ENCODE measurements at regions not wholly inside any gene's neighbourhood (a gene's known extent, or its start where the extent isn't known, plus 50 kb on each side); places are given as distances from the start of the nearest gene placed in this dataset.

- no peak for ATAC-seq
- no peak overlapping the region for H3K4me3 Mint-ChIP-seq
- H3K27ac Mint-ChIP-seq: no peak overlapping the region
- H3K27me3 Mint-ChIP-seq: no peaks in the 10 kb centered on the region
- H3K36me3 Mint-ChIP-seq: no peaks in the 10 kb centered on the region
- H3K9me3 Mint-ChIP-seq: peaks cover 5% of the 10 kb centered on the region
- no peaks in the 10 kb centered on the region for H3K4me1 Mint-ChIP-seq
Measured at GRCh38 chr2:12661489-12661888, 55.2 kb upstream of the TRIB2 start.

- ATAC-seq: no peak
- H3K27me3 Mint-ChIP-seq: no peaks in the 10 kb centered on the region
- no peak overlapping the region for H3K4me3 Mint-ChIP-seq
- H3K36me3 Mint-ChIP-seq: no peaks in the 10 kb centered on the region
- H3K4me1 Mint-ChIP-seq: no peaks in the 10 kb centered on the region
- no peak overlapping the region for H3K27ac Mint-ChIP-seq
- H3K9me3 Mint-ChIP-seq: peaks cover 5% of the 10 kb centered on the region
Measured at GRCh38 chr2:12663306-12664037, 53.3 kb upstream of the TRIB2 start.

GRCh38 chr2:12665334-12665733 lies 51.4 kb upstream of the TRIB2 start:
- H3K27ac Mint-ChIP-seq: no peak overlapping the region
- ATAC-seq: no peak
- H3K4me1 Mint-ChIP-seq: no peaks in the 10 kb centered on the region
- peaks cover 5% of the 10 kb centered on the region for H3K9me3 Mint-ChIP-seq
- H3K27me3 Mint-ChIP-seq: no peaks in the 10 kb centered on the region
- H3K36me3 Mint-ChIP-seq: no peaks in the 10 kb centered on the region
- no peak overlapping the region for H3K4me3 Mint-ChIP-seq

DNA sequence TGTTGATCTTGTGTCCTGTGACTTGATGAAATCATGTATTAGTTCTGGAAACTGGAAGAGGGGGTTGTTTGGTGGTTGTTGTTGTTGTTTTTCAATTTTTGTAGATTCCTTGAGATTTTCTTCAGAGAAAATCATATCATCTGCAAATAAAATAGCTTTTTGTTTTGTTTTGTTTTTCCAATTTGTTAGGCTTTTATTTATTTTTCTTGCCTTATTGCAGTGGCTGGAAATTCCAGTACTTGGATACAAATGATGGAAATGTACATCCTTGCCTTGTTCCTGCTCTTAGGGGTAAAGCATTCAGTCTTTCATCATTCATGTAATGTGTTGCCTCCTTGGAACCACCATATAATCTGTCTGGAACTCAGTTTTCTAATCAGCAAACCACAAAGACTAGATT lies 50.3 kb upstream of the TRIB2 start:
- Mint-ChIP-seq H3K4me3 (no peak overlapping the region), H3K27me3 (no peaks in the 10 kb centered on the region), H3K9me3 (peaks cover 5% of the 10 kb centered on the region), H3K27ac (no peak overlapping the region), H3K4me1 (no peaks in the 10 kb centered on the region), H3K36me3 (no peaks in the 10 kb centered on the region)
- ATAC-seq: no peak
